ENCODE measurements at regions not wholly inside any gene's neighbourhood (a gene's known extent, or its start where the extent isn't known, plus 50 kb on each side); places are given as distances from the start of the nearest gene placed in this dataset.

DNA sequence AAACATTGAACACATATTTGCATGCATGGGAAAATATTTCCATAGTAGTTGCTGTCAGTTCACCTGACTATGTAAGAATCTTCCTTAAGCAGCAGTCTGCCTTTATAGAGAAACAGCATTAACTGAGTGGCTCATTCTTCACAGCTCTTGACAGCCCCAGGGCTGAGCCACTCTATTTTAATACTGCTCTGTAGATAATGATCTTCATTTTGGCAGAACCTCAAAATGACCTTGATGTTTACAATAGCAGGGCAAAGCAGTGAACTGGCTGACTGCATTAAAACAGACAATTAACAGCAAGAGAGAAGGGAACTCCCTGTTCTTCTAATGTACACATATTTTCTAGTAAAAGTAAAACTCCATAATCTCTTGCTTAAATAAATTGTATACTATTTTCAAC, 580.6 kb upstream of the SOX11 start:
- DNase-seq: no peak

DNA sequence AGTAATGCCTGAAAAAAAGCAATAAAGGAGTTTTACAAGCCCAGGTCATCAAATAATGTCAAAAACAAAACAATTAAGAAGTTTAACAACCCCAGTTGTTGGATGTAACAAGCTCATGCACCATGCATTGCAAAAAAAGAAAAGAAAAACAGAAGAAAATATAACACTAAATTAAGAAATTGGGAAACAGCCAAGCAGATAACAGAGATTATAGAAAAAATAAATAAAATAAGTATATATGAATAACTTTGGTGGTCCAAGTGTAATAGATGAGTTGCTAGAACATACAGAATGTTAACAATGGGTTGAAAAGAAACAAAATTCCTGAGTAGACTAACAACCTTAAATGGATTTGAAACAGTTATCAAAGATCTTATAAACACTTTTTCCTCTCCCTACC, 573.1 kb upstream of the SOX11 start:
- no peak for DNase-seq

DNA sequence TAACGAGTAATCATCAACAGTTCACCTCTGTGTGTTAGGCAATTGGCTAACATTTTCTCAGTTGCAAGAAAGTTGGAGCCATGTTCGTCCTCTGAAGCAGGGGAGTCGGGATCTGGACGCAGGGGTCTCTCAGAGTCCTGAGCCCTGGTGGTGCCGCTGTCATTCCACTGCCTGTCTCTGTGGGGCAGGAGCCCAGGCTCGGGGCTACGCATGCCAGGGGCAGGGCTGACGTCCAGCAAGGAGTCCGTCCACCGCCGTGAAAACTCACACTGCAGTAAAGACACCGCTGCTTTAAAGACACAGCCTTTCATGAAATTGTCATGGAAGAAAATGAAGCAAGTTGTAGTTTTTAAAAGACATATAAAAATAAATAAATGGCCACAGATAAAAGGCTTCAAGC, 571.1 kb upstream of the SOX11 start:
- DNase-seq: no peak

DNA sequence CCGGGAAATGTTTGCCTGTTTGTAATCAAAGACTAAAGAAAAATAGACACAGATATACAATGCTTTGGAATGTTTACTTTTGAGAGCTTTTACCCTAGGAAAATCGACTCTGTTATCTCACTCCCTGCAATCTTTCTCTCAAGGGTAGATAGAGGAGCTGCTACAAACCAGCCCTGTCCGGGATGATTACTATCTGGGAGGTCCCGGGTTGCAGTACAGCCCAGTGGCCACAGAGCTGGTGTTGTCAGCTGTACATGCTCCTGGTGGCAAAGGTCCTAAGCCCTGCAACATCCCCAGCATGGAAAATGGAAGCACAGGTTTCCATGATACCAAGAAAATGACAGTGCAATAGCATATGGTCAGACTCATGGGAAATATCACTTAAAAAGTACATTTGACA, 570.5 kb upstream of the SOX11 start:
- no peak for DNase-seq

DNA sequence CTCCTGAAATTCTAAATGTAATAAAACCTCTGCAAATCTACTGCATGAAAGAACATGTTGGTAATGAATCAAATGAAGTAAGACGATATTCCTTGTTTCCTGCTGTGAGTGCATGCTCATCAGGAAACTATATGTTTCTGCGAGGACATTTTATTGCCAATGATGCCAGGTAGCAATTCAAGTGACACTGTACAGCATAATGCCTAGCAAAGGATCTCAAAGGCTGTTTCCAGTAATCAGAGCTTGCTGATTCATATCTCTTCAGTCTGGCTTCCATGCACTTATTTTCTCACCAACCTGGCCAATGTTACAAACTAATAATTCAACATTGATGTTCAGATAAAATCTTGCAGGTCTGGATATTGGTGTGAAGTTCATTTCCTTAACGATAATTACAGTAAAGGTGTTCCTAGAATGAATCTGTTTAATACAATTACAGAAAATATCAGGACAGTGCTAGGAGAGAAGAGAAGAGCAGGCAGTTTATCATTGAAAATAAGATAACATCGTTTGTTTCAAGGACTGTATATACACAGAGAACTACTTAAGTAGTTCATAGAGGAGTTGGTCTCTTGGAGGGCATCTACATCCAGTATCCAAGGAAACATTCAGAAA, 568.5 kb upstream of the SOX11 start:
- no peak for DNase-seq

DNA sequence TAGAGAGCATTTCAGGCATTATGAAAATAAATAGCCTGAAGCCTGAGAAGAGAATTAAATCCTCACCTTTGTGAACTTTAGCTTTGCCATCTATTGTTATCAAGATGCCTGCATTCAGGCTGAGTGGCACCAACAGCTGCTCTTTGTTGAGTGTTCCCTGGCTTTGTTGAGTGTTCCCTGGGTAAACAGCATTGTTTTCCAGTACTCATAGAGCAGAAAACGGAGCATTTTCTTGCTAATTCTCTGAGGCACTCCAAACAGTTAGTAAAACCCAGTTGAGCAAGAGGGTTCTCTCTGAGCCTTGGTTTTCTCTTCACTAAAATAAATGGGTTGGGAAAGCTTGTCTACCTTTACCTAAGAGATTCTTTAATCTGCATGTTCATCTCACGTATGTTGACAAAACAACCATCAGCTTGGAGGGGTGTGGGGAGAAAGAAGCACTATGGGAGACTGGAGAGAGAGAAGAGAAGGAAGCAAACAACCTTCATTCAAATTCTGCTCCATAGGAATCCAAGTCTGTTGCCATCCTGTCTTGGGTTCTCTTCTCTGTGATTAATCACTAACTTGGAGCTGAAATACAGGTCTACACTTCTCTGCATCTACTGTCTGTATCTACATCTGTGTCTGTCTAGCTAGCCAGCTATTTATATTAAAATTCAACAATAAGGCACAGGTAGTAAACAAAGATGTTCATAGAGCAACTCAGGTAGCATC, 567.0 kb upstream of the SOX11 start:
- no peak for DNase-seq

DNA sequence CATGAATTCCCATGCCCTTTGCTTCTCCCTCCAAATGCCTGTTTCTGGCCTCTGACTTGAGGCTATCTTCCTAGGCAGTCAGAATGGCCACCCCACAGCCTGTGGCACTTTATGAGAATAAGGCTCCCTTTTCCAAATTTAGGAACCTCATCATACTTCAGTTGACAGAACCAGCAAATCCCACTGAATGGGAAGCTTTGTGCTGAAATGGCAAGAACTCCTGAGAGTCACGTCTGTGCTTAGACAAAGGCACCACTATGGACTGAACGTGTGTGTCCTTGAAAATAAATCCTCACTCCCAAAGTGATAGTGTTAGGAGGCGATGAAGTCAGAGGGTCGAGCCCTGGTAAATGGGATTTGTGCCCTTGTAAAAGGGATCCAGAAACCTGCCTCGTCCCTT, 559.9 kb upstream of the SOX11 start:
- no peak for DNase-seq

DNA sequence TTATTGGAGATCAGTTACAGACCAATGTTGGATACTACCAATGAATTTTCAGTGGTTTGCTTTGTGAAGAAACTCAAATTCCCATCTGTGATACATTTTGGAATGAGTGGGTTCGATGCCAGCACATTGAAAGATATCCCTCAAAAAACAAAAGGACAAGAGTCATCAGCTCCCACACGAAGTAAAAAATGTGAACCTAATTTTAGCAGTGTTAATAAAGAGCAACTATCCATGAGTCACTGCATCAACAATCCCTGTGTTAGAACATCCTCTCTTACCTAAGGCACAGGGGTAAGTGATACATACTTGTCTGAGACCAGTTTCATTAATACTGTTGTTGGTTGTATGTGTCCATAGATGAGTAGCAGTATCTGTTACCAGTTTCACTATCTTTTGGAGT, 551.8 kb upstream of the SOX11 start:
- DNase-seq: no peak

DNA sequence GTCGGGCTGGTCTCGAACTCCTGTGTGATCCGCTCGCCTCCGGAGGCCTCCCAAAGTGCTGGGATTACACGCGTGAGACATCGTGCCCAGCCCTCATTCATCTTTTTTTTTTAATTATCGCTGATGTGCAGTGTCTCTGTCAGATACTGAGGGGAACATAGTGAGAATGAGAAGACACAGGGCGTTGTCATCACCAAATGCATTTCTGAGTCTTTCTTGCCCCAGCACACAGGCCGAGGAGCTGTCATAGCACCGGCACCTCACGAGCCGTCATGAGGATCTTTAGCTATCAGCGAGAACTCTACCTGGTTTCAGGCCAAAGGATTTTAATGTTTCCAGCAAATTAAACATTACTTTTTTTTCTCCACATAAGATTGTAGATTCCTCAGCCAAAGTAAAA, 548.0 kb upstream of the SOX11 start:
- DNase-seq: no peak

DNA sequence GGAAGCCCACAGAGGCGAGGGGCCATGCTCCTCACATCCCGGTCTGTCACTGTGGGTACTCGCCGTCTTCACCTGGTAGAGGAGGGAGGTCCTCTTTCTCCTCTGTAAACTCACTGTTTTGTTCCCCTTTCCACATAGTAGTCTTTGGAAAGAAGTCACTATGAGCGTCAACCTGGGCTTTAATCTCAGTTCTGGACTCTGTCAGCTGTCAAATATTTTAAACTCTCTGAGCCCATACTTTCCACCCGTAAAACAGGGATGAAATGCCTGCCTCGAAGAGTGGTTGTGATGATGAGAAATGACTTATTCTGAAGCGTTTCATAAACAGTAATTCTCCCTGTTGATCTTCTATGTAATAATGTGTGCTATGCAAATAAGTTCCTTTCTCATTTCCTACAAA, 547.1 kb upstream of the SOX11 start:
- no peak for DNase-seq

DNA sequence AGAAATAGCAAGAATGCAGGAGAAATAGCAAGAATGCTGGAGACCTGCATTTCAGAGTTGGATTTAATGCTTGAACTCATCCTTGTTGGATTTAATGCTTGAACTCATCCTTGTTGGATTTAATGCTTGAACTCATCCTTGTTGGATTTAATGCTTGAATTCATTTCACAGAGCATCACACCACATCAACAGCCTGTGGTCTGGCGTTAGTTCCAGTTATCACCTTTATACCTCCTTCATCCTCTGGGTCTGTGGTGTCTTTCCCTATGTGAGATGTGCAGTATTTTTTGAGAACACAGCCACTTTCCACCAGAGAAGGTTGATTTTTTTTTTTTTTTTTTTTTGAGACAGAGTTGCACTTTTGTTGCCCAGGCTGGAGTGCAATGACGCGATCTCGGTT, 546.4 kb upstream of the SOX11 start:
- no peak for DNase-seq

DNA sequence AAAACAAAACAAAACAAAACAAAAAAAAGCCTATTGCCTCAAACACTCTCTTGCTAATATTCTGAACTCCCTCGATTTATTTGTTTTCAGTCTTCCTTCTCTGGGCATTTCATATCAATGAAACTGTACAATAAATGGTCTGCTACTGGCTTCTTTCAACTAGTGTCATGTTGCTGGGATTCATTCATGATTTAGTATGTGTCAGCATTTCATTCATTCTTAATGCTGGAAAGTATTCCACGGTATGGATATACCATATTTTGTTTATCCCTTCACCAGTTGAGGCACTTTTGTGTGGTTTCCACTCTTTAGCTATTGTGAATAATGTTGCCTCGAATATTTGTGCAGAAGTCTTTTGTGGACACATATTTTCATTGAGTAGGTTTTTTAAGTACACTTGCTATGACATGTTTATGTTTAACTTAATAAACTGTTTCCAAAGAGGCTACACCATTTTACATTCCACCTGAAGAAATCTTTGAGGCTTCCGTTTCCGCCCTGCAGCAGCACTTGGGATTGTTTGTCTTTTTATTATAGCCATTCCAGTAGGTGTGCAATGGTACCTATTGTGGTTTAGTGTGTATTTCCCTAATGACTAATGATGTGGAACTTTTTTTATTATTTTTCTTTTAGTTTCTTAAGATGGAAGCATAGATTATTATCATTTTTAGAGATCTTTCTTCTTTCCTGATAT, 543.6 kb upstream of the SOX11 start:
- no peak for DNase-seq

DNA sequence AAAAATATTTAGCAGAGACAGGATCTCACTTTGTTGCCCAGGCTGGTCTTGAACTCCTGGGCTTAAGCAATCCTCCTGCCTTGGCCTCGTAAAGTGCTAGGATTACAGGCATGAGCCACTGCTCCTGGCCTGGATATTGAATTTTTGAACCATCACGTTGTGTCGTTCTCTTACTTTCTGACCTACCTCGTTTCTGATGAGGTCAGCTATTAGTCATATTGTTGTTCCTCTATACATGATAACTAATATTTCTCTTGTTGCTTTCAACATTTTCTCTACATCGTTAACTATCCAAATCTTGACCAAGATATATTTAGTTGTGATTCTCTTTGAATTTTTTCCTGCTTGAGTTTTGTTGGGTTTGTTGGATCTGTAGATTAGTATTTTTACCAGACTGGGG, 541.3 kb upstream of the SOX11 start:
- no peak for DNase-seq

DNA sequence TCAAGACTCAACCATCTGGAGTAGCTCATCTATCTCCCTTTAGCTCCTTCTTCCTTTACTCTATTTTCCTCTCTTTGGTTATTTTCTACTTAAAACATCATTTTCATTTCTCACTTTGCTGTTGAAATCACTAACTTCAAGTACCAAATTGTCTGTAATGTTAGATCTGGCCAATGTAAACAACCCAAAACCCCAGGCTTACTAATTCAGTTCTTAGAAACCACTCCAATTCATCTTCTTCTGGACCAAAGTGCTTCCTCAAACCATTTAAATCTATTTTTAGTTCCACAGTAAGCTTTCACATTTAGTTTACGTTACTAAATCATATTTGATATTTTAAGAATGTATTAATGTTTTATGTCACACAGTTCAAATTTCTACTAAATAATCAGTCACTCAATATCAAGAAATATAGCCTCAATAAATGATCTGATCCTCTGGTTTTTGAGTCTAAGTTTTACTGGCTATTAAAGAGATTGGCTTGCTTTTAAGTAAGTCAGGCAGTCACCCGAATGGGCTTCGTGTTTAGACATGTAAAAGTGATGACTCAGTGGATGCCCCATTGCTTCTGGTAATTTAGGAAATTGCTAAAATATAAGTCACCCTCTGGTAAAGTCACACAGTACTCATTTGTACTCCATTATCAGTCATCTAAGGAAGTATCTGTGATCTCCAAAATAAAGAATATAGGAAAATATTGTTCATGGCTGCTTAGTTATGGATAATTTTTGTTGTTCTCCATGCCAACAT, 527.2 kb upstream of the SOX11 start:
- DNase-seq: no peak

DNA sequence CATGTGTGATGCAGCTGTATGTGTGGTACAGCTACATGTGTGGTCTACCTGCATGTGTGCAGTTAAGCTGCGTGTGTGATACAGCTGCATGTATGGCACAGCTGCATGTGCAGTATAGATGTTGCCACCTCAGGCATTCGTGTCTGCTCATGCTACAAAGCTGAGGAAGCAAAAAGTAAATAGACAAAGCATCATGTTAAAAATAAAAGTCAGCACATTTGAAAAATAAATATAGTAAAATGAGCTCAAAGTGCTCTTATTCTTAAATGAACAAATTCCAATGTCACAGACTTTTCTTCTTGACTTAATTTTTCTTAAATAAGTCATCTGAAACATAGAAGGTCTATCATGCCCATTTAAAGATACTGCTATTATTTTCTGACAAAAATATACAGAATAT, 519.3 kb upstream of the SOX11 start:
- DNase-seq: no peak

DNA sequence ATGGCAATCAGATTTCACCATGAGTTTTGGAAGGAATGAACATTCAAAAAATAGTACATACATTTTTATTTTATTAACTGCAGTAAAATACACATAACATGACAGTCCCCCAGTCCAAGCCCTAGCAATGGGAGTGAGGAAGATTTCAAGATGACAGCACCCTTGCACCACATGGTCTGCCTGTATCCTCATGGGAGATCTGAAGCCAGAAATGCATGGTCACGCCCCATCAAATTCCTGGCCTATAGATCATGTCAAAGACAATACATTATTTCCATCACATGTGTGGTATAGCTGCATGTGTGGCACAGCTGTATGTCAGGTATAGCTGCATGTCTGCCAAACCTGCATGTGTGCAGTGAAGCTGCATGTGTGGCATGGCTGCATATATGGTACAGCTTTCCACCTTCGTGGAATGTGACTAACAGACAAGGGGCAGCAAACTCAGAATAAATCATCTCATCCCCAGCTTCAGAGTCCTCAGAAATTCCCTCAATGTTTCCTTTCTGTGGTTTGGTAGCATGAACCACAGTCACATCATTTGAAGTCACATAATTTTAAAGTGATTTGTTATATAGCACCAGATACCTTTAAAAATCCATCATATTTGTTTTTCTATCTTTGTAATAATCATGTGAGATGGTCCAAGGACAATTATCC, 518.2 kb upstream of the SOX11 start:
- no peak for DNase-seq

DNA sequence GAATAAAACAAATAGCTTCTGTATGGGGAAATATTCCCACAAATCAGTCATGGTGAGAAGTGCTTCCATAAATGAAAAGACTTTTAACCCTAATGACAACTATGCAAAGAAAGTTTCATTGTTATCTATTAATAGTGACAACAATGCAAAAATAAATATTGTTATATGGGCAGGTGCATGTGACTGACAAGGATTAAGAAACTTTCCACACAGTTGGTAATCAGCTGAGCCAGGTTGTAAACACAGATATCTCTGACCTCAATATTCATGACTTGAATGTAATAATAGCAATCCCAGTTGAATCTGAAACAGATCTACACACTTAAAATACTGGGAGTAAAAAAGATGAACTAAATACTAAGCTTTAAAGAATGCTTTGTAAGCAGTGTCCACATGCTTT, 517.0 kb upstream of the SOX11 start:
- no peak for DNase-seq

DNA sequence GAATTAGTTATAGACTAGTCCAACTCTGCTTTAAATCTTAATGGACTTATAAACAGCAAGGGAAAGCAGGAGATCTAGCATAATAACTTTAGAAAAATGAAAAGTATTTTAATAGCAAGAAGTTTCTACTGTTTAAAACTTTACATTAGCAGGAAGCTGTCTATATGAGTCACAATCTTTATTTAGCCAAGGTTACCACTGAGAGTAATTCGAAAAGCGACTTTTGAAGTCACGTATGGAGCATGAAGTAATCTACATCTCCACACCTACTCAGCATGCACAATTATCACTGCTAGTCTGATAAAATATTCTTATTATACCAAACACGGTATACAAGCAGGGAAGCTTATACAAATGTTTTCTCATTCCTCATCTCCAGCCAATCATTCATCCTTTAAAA, 515.4 kb upstream of the SOX11 start:
- DNase-seq: no peak

DNA sequence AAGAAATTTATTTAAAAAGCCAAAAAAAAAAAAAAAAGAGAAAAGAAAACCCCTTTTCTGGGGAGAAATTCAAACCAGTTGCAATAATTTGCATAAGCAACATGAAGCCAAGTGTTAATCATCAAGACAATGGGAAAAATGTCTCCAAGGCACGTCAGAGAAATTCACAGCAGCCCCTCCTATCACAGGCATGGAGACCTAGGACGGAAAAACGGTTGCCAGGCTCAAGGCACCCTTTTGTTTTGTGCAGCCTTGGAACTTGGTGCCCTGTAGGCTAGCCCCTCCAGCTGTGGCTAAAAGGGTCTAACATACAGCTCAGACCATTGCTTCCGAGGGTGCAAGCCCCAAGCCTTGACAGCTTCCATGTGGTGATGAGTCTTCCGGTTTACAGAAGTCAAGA, 509.2 kb upstream of the SOX11 start:
- DNase-seq: no peak

DNA sequence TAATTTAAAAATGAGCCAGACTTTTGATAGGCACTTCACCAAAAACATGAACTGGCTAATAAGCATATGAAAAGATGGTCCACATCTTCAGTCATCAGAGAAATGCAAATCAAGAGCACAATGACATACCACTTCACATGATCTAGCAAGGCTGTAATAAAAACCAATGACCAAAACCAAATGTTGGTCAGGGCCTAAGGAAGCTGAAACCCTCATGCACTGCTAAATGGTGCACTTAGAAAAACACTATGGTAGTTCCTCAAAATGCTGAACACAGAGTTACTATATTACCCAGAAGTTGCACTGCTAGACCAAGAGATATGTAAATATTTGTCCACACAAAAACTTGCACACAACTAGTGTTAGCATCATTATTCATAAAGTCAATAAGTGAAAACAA, 504.9 kb upstream of the SOX11 start:
- DNase-seq: no peak

DNA sequence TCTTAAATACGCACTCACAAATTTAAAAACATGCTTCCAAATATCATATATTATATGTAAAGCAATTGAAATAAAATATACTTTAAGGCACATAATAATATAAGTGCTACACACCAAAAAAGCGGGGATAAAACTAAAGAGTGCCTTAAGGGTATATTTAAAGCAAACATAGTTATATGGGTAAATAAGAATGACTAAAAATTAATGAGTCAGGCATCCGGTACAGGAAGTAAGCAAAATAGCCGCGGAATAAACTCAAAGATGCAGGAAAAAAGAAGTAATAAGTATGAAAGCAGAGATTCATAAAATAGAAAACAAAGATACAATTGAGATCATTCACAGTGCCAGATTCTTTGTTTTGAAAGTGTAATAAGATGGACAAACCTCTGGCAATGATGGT, 503.5 kb upstream of the SOX11 start:
- no peak for DNase-seq

DNA sequence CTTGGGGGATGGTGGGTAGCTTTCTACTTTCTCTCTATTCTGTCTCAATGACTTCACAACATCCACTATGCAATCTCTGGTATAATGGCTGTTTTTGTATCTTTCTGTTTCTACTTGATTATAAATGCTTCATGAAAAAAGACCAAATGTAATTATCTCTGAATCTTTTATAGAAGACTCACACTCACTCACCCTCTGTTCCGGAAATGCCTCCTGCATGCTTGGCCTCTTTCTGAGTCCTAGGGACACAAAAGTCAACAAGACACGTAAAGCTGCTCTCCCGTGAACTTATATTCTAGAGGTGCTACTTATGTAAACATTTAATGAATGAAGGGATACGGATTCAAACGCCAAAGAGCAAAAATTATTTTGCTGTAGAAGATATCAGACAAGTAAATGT, 502.2 kb upstream of the SOX11 start:
- DNase-seq: no peak

DNA sequence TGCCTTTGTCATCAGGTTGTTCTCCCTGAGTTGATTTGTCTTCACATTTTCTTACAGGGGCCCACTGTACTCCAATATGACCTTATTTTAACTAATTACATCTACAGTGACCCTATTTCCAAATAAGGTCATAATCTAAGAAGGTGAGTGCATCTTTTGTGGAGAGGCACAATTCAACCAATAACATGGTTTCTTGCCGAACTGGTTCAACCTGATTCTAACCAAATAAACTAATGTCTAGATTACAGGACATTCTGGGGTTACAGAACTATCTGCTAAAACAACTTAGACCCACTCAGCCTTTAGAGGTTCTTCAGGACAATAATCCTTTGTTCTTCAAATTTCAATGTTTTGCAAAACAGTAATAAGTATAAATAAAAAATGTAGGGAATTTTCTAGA, 496.5 kb upstream of the SOX11 start:
- DNase-seq: no peak
